ENCODE measurements at regions not wholly inside any gene's neighbourhood (a gene's known extent, or its start where the extent isn't known, plus 50 kb on each side); places are given as distances from the start of the nearest gene placed in this dataset.
"Not testable (repeated sequence)": the region's sequence is repeated elsewhere in the genome, so short reads cannot be mapped to it uniquely, and the experiment has no call there.

DNA sequence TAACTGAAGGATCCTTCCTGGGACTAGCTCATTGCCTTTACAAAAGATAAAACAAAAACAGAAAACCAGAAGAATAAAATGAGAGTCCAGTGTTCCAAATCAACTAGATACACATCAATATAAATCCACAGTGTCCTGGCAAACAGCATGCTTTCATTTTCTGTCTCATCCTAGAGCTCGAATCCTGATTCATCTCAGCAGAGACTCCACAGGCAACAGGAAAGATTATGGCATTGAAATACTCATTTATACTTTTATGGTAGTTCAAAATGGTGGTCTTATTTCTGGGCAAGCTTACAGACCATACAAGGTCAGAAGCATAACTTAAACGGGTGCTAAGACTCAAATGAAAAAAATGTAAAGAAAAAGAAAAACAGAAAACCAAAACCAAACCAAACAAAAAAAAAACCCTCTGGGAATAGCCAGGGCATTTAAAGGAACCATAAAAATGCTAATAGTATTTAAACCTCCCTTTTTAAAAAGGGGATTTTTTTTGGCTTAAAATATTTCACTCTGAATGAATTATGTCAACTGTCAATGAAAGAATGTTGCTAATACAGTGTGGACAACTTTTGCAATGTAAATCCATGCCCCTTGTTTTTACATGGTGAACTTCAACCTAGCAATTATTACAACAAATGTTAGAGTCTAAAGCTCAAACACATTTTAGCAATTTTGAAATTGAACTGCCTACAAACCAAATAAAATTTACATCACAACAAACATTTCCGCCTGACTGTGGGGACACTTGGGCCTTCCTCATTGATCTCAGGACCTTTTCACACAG lies 57.9 kb downstream of the GPR101 start:
- no peak for DNase-seq (ENCODE audit: low read depth in 4 of 4, low spot score in 3 of 4)

DNA sequence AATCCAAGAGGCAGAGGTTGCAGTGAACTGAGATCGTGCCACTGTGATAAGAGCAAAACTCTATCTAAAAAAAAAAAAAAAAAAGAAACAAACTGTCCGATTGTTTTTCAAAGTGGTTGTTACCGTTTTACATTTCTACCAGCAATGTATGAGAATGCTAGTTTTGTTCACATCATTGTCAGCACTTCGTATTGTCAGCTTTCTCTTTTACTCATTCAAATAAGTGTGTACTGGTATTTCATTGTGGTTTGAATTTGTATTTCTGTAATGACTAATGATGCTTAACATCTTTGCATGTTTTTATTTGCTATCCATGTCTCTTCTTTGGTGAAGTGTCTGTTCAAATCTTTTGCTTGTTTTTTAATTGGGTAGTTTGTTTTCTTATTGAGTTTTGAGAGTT lies 65.8 kb downstream of the GPR101 start:
- DNase-seq (ENCODE audit: low read depth in 4 of 4, low spot score in 3 of 4) = no peak

DNA sequence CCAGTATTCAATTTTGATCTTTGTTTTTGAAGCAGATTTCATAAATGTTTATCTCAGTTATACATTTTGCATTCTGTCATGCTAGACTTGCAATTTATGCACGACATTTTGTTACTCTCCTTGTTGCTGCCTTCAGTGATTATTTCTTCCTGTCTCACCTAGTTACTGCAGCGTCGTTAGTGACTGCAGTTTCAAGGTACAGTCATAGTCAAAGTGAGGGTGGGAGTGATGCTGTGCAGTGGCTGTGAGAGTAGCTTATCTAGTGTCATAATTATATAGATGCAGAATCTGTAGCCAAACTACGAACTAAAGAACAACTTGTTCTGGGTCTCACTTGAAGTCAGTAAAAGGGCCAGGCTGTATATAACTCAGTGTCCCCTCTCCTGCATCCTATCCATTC lies 69.8 kb downstream of the GPR101 start:
- DNase-seq (ENCODE audit: low read depth in 4 of 4, low spot score in 3 of 4) = no peak

DNA sequence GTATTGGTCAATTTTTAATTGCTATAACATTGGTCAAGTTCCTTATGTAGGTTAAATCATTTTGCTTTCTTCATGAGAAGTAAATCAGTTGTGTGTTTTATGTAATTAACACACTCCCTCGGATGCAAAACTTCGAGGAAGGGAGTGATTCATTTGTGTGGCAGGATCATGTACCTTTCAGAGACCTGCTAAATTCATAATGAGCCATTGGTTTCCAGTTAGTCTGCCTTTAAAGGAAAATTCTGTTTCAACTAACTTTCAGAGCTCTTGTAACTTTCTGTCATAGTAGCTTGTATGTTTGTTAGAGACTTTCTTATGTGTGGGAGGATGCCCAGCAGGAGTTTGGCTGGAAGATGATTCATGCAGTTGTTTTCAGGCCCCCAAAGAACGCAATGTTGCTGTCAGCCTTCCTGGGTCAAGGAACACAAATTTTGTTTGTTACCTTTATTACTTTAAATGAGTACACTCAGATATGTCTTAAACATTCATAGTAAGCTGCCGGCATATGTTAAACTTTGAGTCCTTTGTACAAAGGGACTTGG lies 72.1 kb downstream of the GPR101 start:
- no peak for DNase-seq (ENCODE audit: low read depth in 4 of 4, low spot score in 3 of 4)

DNA sequence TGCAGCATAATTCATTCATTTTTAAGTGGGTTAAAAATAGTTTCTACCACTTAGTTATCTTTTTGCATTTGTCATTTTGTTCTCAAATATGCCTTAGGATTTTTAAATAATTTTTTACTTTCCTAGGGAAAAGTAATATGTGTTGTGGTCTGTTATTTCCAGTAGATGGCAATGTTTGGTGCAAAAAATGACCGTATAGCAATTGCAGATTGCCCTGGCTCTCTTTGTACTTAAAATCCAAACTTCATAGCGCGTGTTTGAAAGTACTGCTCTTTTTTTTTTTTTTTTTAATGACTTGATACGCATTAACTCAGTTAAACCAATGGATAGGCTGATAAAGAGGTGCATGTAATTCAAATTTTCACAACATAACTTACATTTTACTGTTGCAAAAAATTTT lies 74.4 kb upstream of the RBMX start:
- DNase-seq (ENCODE audit: low read depth in 4 of 4, low spot score in 3 of 4) = no peak

DNA sequence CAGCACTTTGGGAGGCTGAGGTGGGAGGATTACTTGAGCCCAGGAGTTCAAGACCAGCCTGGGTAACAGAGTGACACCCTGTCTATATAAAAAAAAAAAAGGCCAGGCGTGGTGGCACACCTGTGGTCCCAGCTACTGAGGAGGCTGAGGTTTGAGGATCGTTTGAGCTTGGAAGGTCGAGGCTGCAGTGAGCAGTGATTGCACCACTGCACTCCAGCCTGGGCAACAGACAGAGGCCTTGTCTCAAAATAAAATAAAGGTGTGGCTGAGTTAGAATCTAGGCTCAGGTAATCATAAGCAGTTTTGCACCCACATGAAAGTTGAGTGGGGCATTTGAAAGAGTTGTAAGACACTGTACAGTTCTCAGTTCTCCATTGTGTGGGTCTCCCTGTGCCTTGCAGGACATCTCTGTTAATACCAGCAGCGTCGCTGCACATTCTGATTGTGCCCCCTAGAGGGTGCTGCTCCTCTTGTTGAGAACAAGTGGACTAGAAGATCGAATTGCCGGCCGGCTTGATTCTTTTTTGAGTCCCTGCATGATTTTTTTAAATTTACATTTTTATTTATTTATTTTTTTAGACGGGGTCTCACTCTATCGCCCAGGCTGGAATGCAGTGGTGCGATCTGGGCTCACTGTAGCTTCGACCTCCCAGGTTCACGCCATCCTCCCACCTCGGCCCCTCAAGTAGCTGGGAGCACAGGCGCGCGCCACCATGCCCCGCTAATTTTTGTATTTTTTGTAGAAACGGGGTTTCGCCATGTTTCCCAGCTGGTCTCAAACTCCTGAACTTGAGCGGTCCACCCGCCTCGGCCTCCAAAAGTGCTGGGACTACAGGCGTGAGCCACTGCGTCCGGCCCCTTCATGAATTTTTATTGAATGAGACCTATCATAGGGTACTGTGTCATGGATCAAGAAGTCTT lies 73.6 kb upstream of the RBMX start:
- DNase-seq (ENCODE audit: low read depth in 4 of 4, low spot score in 3 of 4) = peak in 1 of 4 donors; percentile 22

DNA sequence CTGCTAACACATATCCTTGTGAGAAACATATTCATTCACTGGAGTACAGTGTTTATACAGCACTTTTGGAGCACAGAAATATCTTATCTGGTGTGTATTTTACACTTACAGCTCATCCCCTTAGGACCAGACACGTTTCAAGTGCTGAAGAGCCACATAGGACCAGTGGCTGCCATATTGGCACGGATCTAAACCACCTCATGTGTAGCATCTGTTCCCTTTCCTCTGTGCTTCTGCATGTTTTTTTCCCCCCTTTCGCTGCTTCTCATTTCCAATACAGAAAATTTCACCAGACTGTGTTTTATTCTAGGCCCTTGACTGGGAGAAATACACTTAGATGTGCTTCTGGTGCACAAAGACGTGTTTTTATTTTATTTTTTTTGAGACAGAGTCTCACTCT lies 69.7 kb upstream of the RBMX start:
- DNase-seq (ENCODE audit: low read depth in 4 of 4, low spot score in 3 of 4) = no peak

DNA sequence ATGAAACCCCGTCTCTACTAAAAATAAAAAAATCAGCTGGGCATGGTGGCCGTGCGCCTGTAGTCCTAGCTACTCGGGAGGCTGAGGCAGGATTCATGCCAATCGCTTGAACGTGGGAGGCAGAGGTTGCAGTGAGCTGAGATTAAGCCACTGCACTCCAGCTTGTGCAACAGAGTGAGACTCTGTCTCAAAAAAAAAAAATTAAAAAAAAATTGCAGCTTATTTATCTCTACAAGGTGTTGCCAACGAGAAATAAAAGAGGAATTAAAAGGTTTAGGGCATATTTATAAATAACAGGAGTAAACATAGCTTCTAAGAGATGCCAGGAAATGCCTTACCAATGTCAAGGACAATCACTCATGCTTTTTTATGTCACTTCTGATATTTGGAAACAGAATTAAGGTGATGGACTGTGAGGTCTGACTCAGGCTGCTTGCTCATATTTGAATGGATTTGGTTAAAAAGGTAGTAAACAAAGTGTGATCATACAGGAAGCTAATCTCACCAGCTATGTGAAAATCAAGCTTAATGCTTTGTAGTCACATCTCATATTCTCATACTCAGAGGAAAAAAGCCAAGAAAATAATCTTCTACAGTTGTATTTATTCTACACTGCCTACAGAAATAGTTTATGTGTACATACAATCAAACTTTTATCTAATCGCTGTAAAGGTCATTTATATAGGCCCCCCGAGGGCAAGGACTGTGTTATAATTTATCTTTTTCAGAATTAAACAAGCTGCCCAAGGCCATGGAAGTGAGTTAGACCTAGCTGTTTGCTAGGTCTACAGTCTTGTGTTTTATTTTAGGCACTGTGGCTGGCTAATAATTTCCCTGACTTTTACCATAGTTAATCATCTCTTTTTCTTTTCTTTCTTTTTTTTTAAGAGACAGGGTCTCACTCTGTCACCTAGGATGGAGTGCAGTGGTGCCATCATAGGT lies 61.1 kb upstream of the RBMX start:
- DNase-seq (ENCODE audit: low read depth in 4 of 4, low spot score in 3 of 4) = no peak

DNA sequence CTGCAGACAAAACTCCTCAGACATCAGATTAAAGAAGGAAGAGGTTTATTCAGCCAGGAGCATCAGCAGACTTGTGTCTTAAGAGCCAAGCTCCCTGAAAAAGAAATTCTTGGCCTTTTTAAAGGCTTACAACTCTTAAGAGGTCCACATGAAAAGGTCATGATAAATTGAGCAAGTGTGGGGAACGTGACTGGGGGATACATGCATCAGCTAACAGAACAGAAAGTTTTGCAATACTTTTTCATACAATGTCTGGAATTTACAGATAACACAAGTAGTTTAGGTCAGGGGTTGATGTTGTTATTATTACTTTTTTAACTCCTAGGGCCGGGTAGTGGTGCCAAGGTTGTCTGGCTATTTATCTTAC lies 55.6 kb upstream of the RBMX start:
- no peak for DNase-seq (ENCODE audit: low read depth in 4 of 4, low spot score in 3 of 4)

DNA sequence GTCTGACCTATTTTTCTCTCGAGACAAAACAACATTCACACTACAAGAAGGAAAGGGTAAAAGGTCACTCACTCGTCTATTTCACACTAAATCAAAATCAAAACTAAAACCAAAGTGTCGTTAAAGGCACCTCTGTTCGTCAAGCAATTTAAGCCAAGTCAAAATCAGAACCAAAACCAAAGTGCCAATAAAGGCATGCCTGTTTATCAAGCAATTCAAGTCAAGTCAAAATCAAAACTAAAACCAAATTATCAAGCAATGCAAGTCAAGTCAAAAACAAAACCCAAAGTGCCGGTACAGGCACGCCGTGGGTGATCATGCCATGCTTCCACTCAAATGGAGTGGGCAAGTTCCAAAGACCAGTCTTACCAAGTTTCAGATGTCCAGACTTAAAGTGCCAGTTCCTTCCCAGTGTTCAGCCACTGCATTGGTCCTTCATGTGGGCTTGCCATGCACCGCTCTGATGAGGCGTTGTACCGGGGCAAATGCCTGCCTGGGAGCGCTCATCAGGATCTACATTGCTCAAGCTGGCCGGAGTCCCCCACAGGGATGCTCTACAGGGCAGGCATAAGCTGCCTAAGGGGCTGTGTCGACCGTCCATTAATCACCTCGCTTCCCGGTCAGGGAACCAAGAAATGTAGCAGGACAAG lies 55.1 kb upstream of the RBMX start:
- not testable (repeated sequence) for DNase-seq (ENCODE audit: low read depth in 4 of 4, low spot score in 3 of 4)

DNA sequence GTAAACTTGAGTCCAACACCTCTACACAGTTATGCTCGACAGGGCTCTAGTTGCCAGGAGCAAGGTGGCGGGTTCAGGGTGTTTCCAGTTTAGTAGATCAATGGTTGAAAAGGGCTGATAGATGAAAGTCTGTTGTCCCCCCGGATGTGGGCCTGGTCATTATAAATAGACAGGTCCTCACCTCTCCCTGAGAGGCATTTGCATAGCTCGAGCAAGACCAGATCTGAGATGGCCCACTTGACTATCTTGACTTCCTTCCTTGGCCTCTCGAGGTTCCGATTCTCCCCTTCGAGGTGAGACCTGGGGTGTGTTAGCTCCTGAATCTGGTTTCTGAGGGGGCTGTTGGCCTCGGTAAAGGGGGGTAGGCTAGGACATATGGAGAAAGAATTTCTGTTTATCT lies 54.1 kb upstream of the RBMX start:
- not testable (repeated sequence) for DNase-seq (ENCODE audit: low read depth in 4 of 4, low spot score in 3 of 4)

DNA sequence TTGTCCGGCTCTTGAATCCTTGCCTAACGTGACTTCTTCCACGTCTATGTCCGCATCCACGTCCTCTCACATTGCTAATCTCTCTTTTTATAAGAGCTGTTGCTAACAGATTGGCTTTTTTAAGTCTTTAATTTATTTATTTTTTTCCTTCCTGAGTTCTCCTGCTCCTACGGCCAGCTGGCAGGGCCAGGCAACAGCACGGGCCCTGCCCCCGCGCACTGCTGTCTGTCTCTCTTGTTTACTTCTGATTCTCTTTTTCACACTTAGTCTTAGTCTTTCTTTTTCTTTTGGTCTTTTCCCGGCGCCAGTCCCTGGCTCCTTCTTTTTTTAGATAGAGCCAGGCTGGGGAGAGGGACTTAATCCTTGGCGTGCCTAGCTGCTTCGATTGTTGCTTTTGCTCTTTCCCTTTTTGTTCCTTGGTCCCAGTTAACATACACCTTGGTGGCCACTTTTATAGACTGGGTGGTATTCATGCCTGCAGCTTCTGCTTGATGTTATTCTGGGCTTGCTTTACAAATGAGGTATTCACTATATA lies 53.2 kb upstream of the RBMX start:
- no peak for DNase-seq (ENCODE audit: low read depth in 4 of 4, low spot score in 3 of 4)

DNA sequence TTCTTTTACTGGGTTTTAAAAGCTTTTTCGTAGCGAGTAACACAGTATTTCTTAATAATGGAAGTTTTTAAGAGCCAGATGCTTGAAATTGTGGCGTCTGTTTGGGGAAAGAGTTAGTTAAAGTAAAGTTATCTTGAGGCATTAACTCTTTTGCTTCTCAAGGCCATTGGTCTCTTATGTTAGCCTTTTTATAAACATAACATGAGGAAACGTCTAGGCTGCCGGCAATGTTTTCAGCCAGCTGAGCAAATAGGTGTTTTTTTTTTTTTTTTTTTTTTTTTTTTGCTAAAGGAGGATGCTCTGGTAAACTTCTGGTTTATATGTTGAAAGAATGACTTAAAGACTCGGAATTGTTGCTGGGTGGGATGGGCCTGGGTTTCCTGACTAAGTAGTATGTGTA lies 51.1 kb upstream of the RBMX start:
- no peak for DNase-seq (ENCODE audit: low read depth in 4 of 4, low spot score in 3 of 4)

Data from left renal pelvis (tissue), 4 donors.